H9 (cell line): ENCODE measurements at regions not wholly inside any gene's neighbourhood (a gene's known extent, or its start where the extent isn't known, plus 50 kb on each side); places are given as distances from the start of the nearest gene placed in this dataset.

Experiments used
- DNase-seq: peaks from one replicate; pipeline ENCODE4 v3.0.0-alpha.2; 2017
- H2AFZ ChIP-seq: one replicate; pipeline ENCODE4 v1.6.1; 2013; ENCODE audit warnings: mild to moderate bottlenecking, low read length, control low read depth, moderate library complexity
- H2AK5ac ChIP-seq: 2 replicates; pipeline ENCODE4 v1.6.1; 2013; ENCODE audit warnings: low read length, control low read depth, mixed read lengths; ENCODE audit not compliant: insufficient read length
- H2BK120ac ChIP-seq: one replicate; pipeline ENCODE4 v1.6.1; 2013; ENCODE audit warnings: low read depth, mild to moderate bottlenecking, low read length, control low read depth, inconsistent platforms; ENCODE audit not compliant: poor library complexity, severe bottlenecking
- H2BK12ac ChIP-seq: 2 replicates; pipeline ENCODE4 v1.6.1; 2013; ENCODE audit warnings: low read length, control low read depth, mixed read lengths, low read depth; ENCODE audit not compliant: insufficient read length
- H2BK15ac ChIP-seq: 2 replicates; pipeline ENCODE4 v1.6.1; 2013; ENCODE audit warnings: low read depth, low read length, control low read depth
- H2BK20ac ChIP-seq: one replicate; pipeline ENCODE4 v1.6.1; 2013; ENCODE audit warnings: low read depth, mild to moderate bottlenecking, low read length, control low read depth, inconsistent platforms; ENCODE audit not compliant: poor library complexity, severe bottlenecking
- H2BK5ac ChIP-seq: 2 replicates; pipeline ENCODE4 v1.6.1; 2013; ENCODE audit warnings: low read length, control low read depth, mixed read lengths; ENCODE audit not compliant: insufficient read length
- H3K14ac ChIP-seq: 2 replicates; pipeline ENCODE4 v1.6.1; 2013; ENCODE audit warnings: low read length, control low read depth; ENCODE audit not compliant: insufficient read depth
- H3K18ac ChIP-seq: 2 replicates; pipeline ENCODE4 v1.6.1; 2013; ENCODE audit warnings: low read depth, mild to moderate bottlenecking, mixed read lengths, low read length, control low read depth; ENCODE audit not compliant: insufficient read length
- H3K23ac ChIP-seq: 2 replicates; pipeline ENCODE4 v1.6.1; 2013; ENCODE audit warnings: low read length, control low read depth, mixed read lengths, low read depth; ENCODE audit not compliant: insufficient read length
- H3K23me2 ChIP-seq: 2 replicates; pipeline ENCODE4 v1.6.1; 2013; ENCODE audit warnings: low read depth, mild to moderate bottlenecking, mixed read lengths, low read length, control low read depth; ENCODE audit not compliant: insufficient read length, poor library complexity, severe bottlenecking
- H3K27ac ChIP-seq: 2 replicates; pipeline ENCODE4 v1.5.1; 2013; ENCODE audit warnings: low read length, control low read depth, mixed read lengths, low read depth; ENCODE audit not compliant: insufficient read length
- H3K27me3 ChIP-seq: 2 replicates; pipeline ENCODE4 v1.6.1; 2013; ENCODE audit warnings: low read length, control low read depth, inconsistent platforms; ENCODE audit not compliant: insufficient read depth
- H3K4ac ChIP-seq: 2 replicates; pipeline ENCODE4 v1.6.1; 2013; ENCODE audit warnings: low read depth, mild to moderate bottlenecking, control low read depth, inconsistent platforms, low read length, moderate library complexity
- H3K4me1 ChIP-seq: 2 replicates; pipeline ENCODE4 v1.6.1; 2013; ENCODE audit warnings: low read length, control low read depth, inconsistent platforms; ENCODE audit not compliant: insufficient read depth
- H3K4me2 ChIP-seq: 2 replicates; pipeline ENCODE4 v1.6.1; 2013; ENCODE audit warnings: low read length, control low read depth, mixed read lengths; ENCODE audit not compliant: insufficient read length, insufficient read depth
- H3K56ac ChIP-seq: 2 replicates; pipeline ENCODE4 v1.6.1; 2013; ENCODE audit warnings: low read depth, mild to moderate bottlenecking, mixed read lengths, low read length, control low read depth; ENCODE audit not compliant: insufficient read length
- H3K79me1 ChIP-seq: 2 replicates; pipeline ENCODE4 v1.6.1; 2013; ENCODE audit warnings: low read depth, mild to moderate bottlenecking, moderate library complexity, low read length, control low read depth, inconsistent platforms; ENCODE audit not compliant: insufficient read depth, poor library complexity, severe bottlenecking
- H3K79me2 ChIP-seq: 2 replicates; pipeline ENCODE4 v1.6.1; 2013; ENCODE audit warnings: low read length, control low read depth, inconsistent platforms; ENCODE audit not compliant: insufficient read depth
- H3K9ac ChIP-seq: 2 replicates; pipeline ENCODE4 v1.6.1; 2013; ENCODE audit warnings: low read length, control low read depth, mixed read lengths; ENCODE audit not compliant: insufficient read length; ENCODE audit errors: extremely low read depth
- H3K9me3 ChIP-seq: one replicate; pipeline ENCODE4 v1.6.1; 2013; ENCODE audit warnings: low read depth, low read length, inconsistent platforms; ENCODE audit not compliant: control insufficient read depth
- H3T11ph ChIP-seq: one replicate; pipeline ENCODE4 v1.6.1; 2013; ENCODE audit warnings: mild to moderate bottlenecking, low read length, control low read depth, inconsistent platforms
- H4K20me1 ChIP-seq: one replicate; pipeline ENCODE4 v1.6.1; 2013; ENCODE audit not compliant: control insufficient read depth, insufficient read length, insufficient read depth
- H4K5ac ChIP-seq: 2 replicates; pipeline ENCODE4 v1.6.1; 2013; ENCODE audit warnings: low read depth, mild to moderate bottlenecking, mixed read lengths, low read length, control low read depth; ENCODE audit not compliant: insufficient read length
- H4K8ac ChIP-seq: replicated peaks from 2 replicates; pipeline ENCODE4 v1.6.1; 2013; ENCODE audit warnings: low read length, control low read depth, mixed read lengths, low read depth; ENCODE audit not compliant: insufficient read length
- H4K91ac ChIP-seq: 2 replicates; pipeline ENCODE4 v1.6.1; 2013; ENCODE audit warnings: low read depth, mild to moderate bottlenecking, moderate library complexity, mixed read lengths, low read length, control low read depth; ENCODE audit not compliant: insufficient read length
- H3K27ac Mint-ChIP-seq, 3 experiments: 2 replicates in 2 of 3; 3 replicates in 1 of 3; pipeline ENCODE4 v1.8.0; 2020 to 2021; ENCODE audit warnings: mixed read lengths in 3 of 3, mild to moderate bottlenecking in 1 of 3, moderate library complexity in 1 of 3
- H3K27me3 Mint-ChIP-seq: 2 replicates; pipeline ENCODE4 v1.8.0; 2021; ENCODE audit warnings: low read depth, mild to moderate bottlenecking, moderate library complexity, mixed read lengths
- H3K36me3 Mint-ChIP-seq, 3 experiments: 2 replicates in 2 of 3; 3 replicates in 1 of 3; pipeline ENCODE4 v1.8.0; 2020 to 2021; ENCODE audit warnings: low read depth in 3 of 3, mixed read lengths in 3 of 3; ENCODE audit not compliant: insufficient read depth in 1 of 3
- H3K4me1 Mint-ChIP-seq, 2 experiments: 2 replicates each; pipeline ENCODE4 v1.8.0; 2020; ENCODE audit warnings: mixed read lengths in 2 of 2
- H3K4me3 Mint-ChIP-seq, 2 experiments: 2 replicates in 1 of 2; 3 replicates in 1 of 2; pipeline ENCODE4 v1.8.0; 2020 to 2021; ENCODE audit warnings: mild to moderate bottlenecking in 2 of 2, mixed read lengths in 2 of 2, moderate library complexity in 1 of 2
- H3K9me3 Mint-ChIP-seq, 2 experiments: 2 replicates in 1 of 2; 3 replicates in 1 of 2; pipeline ENCODE4 v1.8.0; 2020; ENCODE audit warnings: mild to moderate bottlenecking in 2 of 2, mixed read lengths in 2 of 2, moderate library complexity in 1 of 2
- WGBS: extraction: QIAGEN DNeasy Blood & Tissue Kit; methylation state at CpG from one replicate; pipeline ENCODE4 v1.1.7; 2013; ENCODE audit warnings: missing lambda C conversion rate, low lambda C conversion rate, mixed read lengths; ENCODE audit not compliant: insufficient read length; ENCODE audit errors: extremely low coverage; 5-methylcytosine and 5-hydroxymethylcytosine counted together
- TF ChIP-seq, protein P1 (sequence below): fragments of 200-600 bp; sonication (generic); conservative IDR thresholded peaks from 3 replicates; pipeline ENCODE4 v1.8.0; 2021; ENCODE audit warnings: antibody characterized with exemption, mild to moderate bottlenecking

DNA sequence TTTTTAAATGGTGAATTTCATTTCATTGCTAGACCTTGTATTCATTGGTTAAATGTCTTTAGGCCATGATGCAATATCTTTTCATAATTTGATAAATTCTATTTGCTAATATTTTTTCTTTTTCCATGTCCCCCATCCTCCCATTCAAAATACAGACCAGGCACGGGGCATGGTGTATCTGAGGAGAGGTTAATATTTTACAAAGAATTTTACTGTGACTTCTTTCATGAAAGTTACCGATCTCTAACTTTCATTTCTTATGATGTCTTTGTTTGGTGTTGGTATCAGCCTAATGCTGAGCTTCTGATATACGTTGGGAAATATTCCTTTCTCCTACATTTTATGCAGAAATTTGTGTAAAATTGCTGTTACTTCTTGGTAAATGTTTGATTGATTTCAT, 216.7 kb upstream of the IGFBP3 start:
- DNase-seq = no peak
- H3K4me2 ChIP-seq = no peak overlapping the region
- Mint-ChIP-seq H3K4me3 (no peak overlapping the region), H3K27ac (no peak overlapping the region), H3K9me3 (no peaks in the 10 kb centered on the region; a peak in 1 of 5 replicates), H3K27me3 (no peaks in the 10 kb centered on the region), H3K36me3 (no peaks in the 10 kb centered on the region), H3K4me1 (peaks cover 0 to under 1% of the 10 kb centered on the region in 2 experiments; a peak in 1 of 4 replicates)
- H2BK5ac ChIP-seq = no peak overlapping the region
- TF ChIP-seq, protein P1, sequence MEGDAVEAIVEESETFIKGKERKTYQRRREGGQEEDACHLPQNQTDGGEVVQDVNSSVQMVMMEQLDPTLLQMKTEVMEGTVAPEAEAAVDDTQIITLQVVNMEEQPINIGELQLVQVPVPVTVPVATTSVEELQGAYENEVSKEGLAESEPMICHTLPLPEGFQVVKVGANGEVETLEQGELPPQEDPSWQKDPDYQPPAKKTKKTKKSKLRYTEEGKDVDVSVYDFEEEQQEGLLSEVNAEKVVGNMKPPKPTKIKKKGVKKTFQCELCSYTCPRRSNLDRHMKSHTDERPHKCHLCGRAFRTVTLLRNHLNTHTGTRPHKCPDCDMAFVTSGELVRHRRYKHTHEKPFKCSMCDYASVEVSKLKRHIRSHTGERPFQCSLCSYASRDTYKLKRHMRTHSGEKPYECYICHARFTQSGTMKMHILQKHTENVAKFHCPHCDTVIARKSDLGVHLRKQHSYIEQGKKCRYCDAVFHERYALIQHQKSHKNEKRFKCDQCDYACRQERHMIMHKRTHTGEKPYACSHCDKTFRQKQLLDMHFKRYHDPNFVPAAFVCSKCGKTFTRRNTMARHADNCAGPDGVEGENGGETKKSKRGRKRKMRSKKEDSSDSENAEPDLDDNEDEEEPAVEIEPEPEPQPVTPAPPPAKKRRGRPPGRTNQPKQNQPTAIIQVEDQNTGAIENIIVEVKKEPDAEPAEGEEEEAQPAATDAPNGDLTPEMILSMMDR = no peak
- no peak overlapping the region for H2BK20ac ChIP-seq
- no peak overlapping the region for H3K23ac ChIP-seq
- H3T11ph ChIP-seq = no peak overlapping the region
- H3K9me3 ChIP-seq = no peaks in the 10 kb centered on the region
- no peak overlapping the region for H3K9ac ChIP-seq
- no peak overlapping the region for H2AFZ ChIP-seq
- no peak overlapping the region for H4K8ac ChIP-seq
- no peak overlapping the region for H3K14ac ChIP-seq
- no peaks in the 10 kb centered on the region for H3K27me3 ChIP-seq
- H2BK12ac ChIP-seq = no peak overlapping the region
- no peak overlapping the region for H4K5ac ChIP-seq
- no peak overlapping the region for H3K56ac ChIP-seq
- H4K91ac ChIP-seq = no peak overlapping the region
- no peak overlapping the region for H2BK120ac ChIP-seq
- no peaks in the 10 kb centered on the region for H3K79me1 ChIP-seq
- no CpG with 5 or more reads among the region's 3 CpGs for WGBS
- no peak overlapping the region for H3K4ac ChIP-seq
- H3K79me2 ChIP-seq = no peaks in the 10 kb centered on the region
- no peaks in the 10 kb centered on the region for H4K20me1 ChIP-seq
- no peak overlapping the region for H2AK5ac ChIP-seq
- no peak overlapping the region for H2BK15ac ChIP-seq
- H3K4me1 ChIP-seq = no peaks in the 10 kb centered on the region
- no peak overlapping the region for H3K18ac ChIP-seq
- no peaks in the 10 kb centered on the region for H3K23me2 ChIP-seq
- H3K27ac ChIP-seq = no peak overlapping the region
